ENCODE measurements at regions not wholly inside any gene's neighbourhood (a gene's known extent, or its start where the extent isn't known, plus 50 kb on each side); places are given as distances from the start of the nearest gene placed in this dataset.

DNA sequence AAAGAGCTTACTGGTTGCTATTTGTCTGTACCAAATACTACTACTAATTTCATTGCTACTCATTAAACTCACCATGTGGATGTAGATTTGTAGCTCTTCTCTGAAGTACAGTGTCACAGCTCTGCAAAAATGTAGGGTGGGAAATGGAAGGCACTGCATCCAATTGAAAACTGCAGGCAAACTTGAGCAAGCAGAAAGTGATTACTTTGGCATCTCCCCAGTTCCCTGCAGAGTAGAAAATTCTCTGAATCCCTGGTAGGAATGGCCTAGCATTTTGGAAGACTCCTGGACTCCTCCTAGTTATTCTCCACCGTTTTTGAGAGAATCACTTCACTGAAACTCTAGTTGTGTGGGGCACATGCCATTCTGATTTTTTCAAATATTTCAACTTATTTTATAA, 239.1 kb downstream of the DIO2 start:
- Mint-ChIP-seq H3K4me3 (no peak overlapping the region), H3K4me1 (no peaks in the 10 kb centered on the region), H3K27ac (no peak overlapping the region), H3K9me3 (peaks cover 2 to 7% (median 5%) of the 10 kb centered on the region in 5 donors), H3K36me3 (no peaks in the 10 kb centered on the region), H3K27me3 (no peaks in the 10 kb centered on the region)
- CTCF ChIA-PET, result no interaction called here
- Histone ChIP-seq H3K27me3 (ENCODE audit: insufficient read depth, low read length, poor library complexity, severe bottlenecking) (no peaks in the 10 kb centered on the region), H3K4me3 (ENCODE audit: low read length) (no peak overlapping the region), H3K27ac (ENCODE audit: low read depth, low read length) (no peak overlapping the region), H3K4me1 (ENCODE audit: insufficient read depth, low read length) (no peaks in the 10 kb centered on the region), H3K9me3 (ENCODE audit: low read length) (no peaks in the 10 kb centered on the region), H3K36me3 (ENCODE audit: insufficient read depth, low read length) (no peaks in the 10 kb centered on the region)
- no peak for DNase-seq
- POLR2A ChIA-PET, result no interaction called here

DNA sequence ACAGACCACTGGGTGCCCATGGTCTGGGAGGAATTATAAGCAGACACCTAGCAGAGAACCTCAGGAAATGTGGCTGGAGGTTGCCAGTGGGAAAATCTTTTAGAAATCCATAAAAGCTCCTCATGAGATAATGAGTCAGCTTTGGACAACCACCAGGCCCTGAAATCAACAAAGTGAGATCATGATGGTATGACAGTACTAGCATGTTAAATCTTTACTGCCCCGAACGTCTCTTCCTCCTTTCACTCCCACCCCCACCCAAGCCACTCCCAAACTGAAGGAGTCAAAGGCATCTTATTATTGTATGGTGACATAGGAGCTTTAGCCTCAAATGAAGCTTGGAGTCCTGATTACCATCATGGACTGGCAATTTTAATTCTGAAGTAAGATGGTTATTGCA, 240.0 kb downstream of the DIO2 start:
- no peak overlapping the region for H3K27ac Mint-ChIP-seq
- Histone ChIP-seq H3K4me3 (ENCODE audit: low read length) (no peak overlapping the region), H3K27ac (ENCODE audit: low read depth, low read length) (no peak overlapping the region), H3K36me3 (ENCODE audit: insufficient read depth, low read length) (no peaks in the 10 kb centered on the region), H3K4me1 (ENCODE audit: insufficient read depth, low read length) (no peaks in the 10 kb centered on the region), H3K27me3 (ENCODE audit: insufficient read depth, low read length, poor library complexity, severe bottlenecking) (no peaks in the 10 kb centered on the region), H3K9me3 (ENCODE audit: low read length) (no peaks in the 10 kb centered on the region)
- DNase-seq, result no peak
- H3K36me3 Mint-ChIP-seq, result no peaks in the 10 kb centered on the region
- H3K4me3 Mint-ChIP-seq, result no peak overlapping the region
- H3K27me3 Mint-ChIP-seq, result no peaks in the 10 kb centered on the region
- POLR2A ChIA-PET, result no interaction called here
- CTCF ChIA-PET, result no interaction called here
- H3K9me3 Mint-ChIP-seq, result peaks cover 2 to 11% (median 6%) of the 10 kb centered on the region in 5 donors
- H3K4me1 Mint-ChIP-seq, result no peaks in the 10 kb centered on the region

DNA sequence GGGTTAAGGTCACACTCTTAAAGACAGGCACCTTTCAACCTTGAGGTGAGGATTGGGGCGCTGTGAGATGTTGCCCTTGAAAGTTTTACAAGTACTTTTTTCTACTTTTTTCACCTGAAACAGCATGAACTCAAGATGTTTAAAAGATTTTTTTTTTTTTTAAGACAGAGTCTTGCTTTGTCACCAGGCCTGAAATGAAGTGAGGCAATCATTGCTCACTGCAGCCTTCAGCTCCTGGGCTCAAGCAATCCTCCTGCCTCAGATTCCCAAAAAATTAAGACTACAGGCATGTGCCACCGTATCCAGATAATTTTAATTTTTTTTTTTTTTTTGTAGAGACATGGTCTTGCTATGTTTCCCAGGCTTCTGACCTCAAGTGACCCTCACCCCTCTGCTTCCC, 243.9 kb downstream of the DIO2 start:
- peaks cover 2% of the 10 kb centered on the region for H3K36me3 ChIP-seq (ENCODE audit: insufficient read depth, low read length)
- no peak overlapping the region for H3K27ac ChIP-seq (ENCODE audit: low read depth, low read length)
- ChIA-PET POLR2A (no interaction called here), CTCF (no interaction called here)
- no peak overlapping the region for H3K27ac Mint-ChIP-seq
- DNase-seq, result no peak
- no peaks in the 10 kb centered on the region for H3K4me1 ChIP-seq (ENCODE audit: insufficient read depth, low read length)
- H3K9me3 Mint-ChIP-seq, result peaks cover under 1 to 14% (median 6%) of the 10 kb centered on the region in 5 donors
- H3K4me3 Mint-ChIP-seq, result no peak overlapping the region
- no peaks in the 10 kb centered on the region for H3K9me3 ChIP-seq (ENCODE audit: low read length)
- H3K4me1 Mint-ChIP-seq, result no peaks in the 10 kb centered on the region
- no peaks in the 10 kb centered on the region for H3K27me3 Mint-ChIP-seq
- no peaks in the 10 kb centered on the region for H3K27me3 ChIP-seq (ENCODE audit: insufficient read depth, low read length, poor library complexity, severe bottlenecking)
- H3K4me3 ChIP-seq (ENCODE audit: low read length), result no peak overlapping the region
- no peaks in the 10 kb centered on the region for H3K36me3 Mint-ChIP-seq

- H3K27ac Mint-ChIP-seq, result no peak overlapping the region
- peaks cover 4% of the 10 kb centered on the region for H3K36me3 ChIP-seq (ENCODE audit: insufficient read depth, low read length)
- no peaks in the 10 kb centered on the region for H3K27me3 ChIP-seq (ENCODE audit: insufficient read depth, low read length, poor library complexity, severe bottlenecking)
- no peaks in the 10 kb centered on the region for H3K36me3 Mint-ChIP-seq
- no peaks in the 10 kb centered on the region for H3K4me1 Mint-ChIP-seq
- no peaks in the 10 kb centered on the region for H3K4me1 ChIP-seq (ENCODE audit: insufficient read depth, low read length)
- POLR2A ChIA-PET, result no interaction called here
- CTCF ChIA-PET, result no interaction called here
- H3K9me3 Mint-ChIP-seq, result peaks cover 3 to 14% (median 6%) of the 10 kb centered on the region in 5 donors
- no peak overlapping the region for H3K4me3 Mint-ChIP-seq
- H3K4me3 ChIP-seq (ENCODE audit: low read length), result no peak overlapping the region
- no peak overlapping the region for H3K27ac ChIP-seq (ENCODE audit: low read depth, low read length)
- H3K9me3 ChIP-seq (ENCODE audit: low read length), result no peaks in the 10 kb centered on the region
- H3K27me3 Mint-ChIP-seq, result no peaks in the 10 kb centered on the region
- no peak for DNase-seq
These were observed 244.3 kb downstream of the DIO2 start for GRCh38 chr14:79967001-79967400.

DNA sequence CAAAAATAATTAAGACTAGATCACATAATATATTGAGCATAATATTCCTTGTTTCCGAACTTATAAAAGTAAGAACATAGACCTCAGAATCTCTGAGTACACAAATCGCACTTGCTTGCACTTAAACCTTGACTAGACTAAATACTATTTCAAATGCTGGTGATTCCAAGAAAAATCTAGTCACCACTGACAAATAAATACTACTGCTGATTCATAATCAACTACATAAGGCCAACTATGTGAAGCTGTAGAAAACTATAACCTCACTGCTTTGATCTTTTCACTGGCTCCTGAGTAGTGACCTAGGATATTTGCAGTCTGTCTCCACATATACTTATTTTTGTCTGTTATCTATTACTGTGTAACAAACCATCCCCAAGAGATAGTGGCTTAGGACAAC, 245.4 kb downstream of the DIO2 start:
- Mint-ChIP-seq H3K9me3 (peaks cover 5 to 14% (median 7%) of the 10 kb centered on the region in 5 donors), H3K27me3 (no peaks in the 10 kb centered on the region), H3K4me1 (no peaks in the 10 kb centered on the region), H3K27ac (no peak overlapping the region), H3K36me3 (no peaks in the 10 kb centered on the region), H3K4me3 (no peak overlapping the region)
- no peaks in the 10 kb centered on the region for H3K27me3 ChIP-seq (ENCODE audit: insufficient read depth, low read length, poor library complexity, severe bottlenecking)
- no peaks in the 10 kb centered on the region for H3K9me3 ChIP-seq (ENCODE audit: low read length)
- H3K27ac ChIP-seq (ENCODE audit: low read depth, low read length), result no peak overlapping the region
- POLR2A ChIA-PET, result no interaction called here
- no peak overlapping the region for H3K4me3 ChIP-seq (ENCODE audit: low read length)
- no peaks in the 10 kb centered on the region for H3K4me1 ChIP-seq (ENCODE audit: insufficient read depth, low read length)
- DNase-seq, result no peak
- CTCF ChIA-PET, result no interaction called here
- H3K36me3 ChIP-seq (ENCODE audit: insufficient read depth, low read length), result peaks cover 4% of the 10 kb centered on the region

GRCh38 chr14:79961197-79961596, 250.1 kb downstream of the DIO2 start:
- Mint-ChIP-seq H3K4me3 (no peak overlapping the region), H3K9me3 (peaks cover 5 to 13% (median 12%) of the 10 kb centered on the region in 5 donors), H3K27ac (no peak overlapping the region), H3K27me3 (no peaks in the 10 kb centered on the region), H3K36me3 (no peaks in the 10 kb centered on the region), H3K4me1 (no peaks in the 10 kb centered on the region)
- H3K4me1 ChIP-seq (ENCODE audit: insufficient read depth, low read length), result no peaks in the 10 kb centered on the region
- H3K27me3 ChIP-seq (ENCODE audit: insufficient read depth, low read length, poor library complexity, severe bottlenecking), result no peaks in the 10 kb centered on the region
- no peaks in the 10 kb centered on the region for H3K9me3 ChIP-seq (ENCODE audit: low read length)
- H3K27ac ChIP-seq (ENCODE audit: low read depth, low read length), result no peak overlapping the region
- CTCF ChIA-PET, result no interaction called here
- no peak overlapping the region for H3K4me3 ChIP-seq (ENCODE audit: low read length)
- peaks cover 4% of the 10 kb centered on the region for H3K36me3 ChIP-seq (ENCODE audit: insufficient read depth, low read length)
- no peak for DNase-seq
- POLR2A ChIA-PET, result no interaction called here

- no peak overlapping the region for H3K27ac ChIP-seq (ENCODE audit: low read depth, low read length)
- H3K27me3 Mint-ChIP-seq, result no peaks in the 10 kb centered on the region
- CTCF ChIA-PET, result no interaction called here
These were observed 251.0 kb downstream of the DIO2 start for GRCh38 chr14:79960288-79960687.

GRCh38 chr14:79951572-79951971, 259.7 kb downstream of the DIO2 start:
- H3K27me3 Mint-ChIP-seq, result no peaks in the 10 kb centered on the region
- H3K4me3 Mint-ChIP-seq, result no peak overlapping the region
- POLR2A ChIA-PET, result no interaction called here
- Histone ChIP-seq H3K27me3 (ENCODE audit: insufficient read depth, low read length, poor library complexity, severe bottlenecking) (no peaks in the 10 kb centered on the region), H3K4me3 (ENCODE audit: low read length) (no peak overlapping the region), H3K4me1 (ENCODE audit: insufficient read depth, low read length) (no peaks in the 10 kb centered on the region), H3K9me3 (ENCODE audit: low read length) (peaks cover 6% of the 10 kb centered on the region), H3K27ac (ENCODE audit: low read depth, low read length) (no peak overlapping the region), H3K36me3 (ENCODE audit: insufficient read depth, low read length) (no peaks in the 10 kb centered on the region)
- H3K36me3 Mint-ChIP-seq, result no peaks in the 10 kb centered on the region
- no peaks in the 10 kb centered on the region for H3K4me1 Mint-ChIP-seq
- H3K27ac Mint-ChIP-seq, result no peak overlapping the region
- DNase-seq, result no peak
- peaks cover 16 to 35% (median 23%) of the 10 kb centered on the region in 5 donors for H3K9me3 Mint-ChIP-seq
- CTCF ChIA-PET, result no interaction called here

More at GRCh38 chr14:79960288-79960687, 251.0 kb downstream of the DIO2 start:
- Mint-ChIP-seq H3K9me3 (peaks cover 5 to 20% (median 14%) of the 10 kb centered on the region in 5 donors), H3K36me3 (no peaks in the 10 kb centered on the region), H3K4me1 (no peaks in the 10 kb centered on the region), H3K27ac (no peak overlapping the region), H3K4me3 (no peak overlapping the region)
- H3K36me3 ChIP-seq (ENCODE audit: insufficient read depth, low read length), result peaks cover 4% of the 10 kb centered on the region
- POLR2A ChIA-PET, result no interaction called here
- peaks cover 6% of the 10 kb centered on the region for H3K9me3 ChIP-seq (ENCODE audit: low read length)
- DNase-seq, result no peak
- no peaks in the 10 kb centered on the region for H3K4me1 ChIP-seq (ENCODE audit: insufficient read depth, low read length)
- H3K27me3 ChIP-seq (ENCODE audit: insufficient read depth, low read length, poor library complexity, severe bottlenecking), result no peaks in the 10 kb centered on the region
- H3K4me3 ChIP-seq (ENCODE audit: low read length), result no peak overlapping the region

DNA sequence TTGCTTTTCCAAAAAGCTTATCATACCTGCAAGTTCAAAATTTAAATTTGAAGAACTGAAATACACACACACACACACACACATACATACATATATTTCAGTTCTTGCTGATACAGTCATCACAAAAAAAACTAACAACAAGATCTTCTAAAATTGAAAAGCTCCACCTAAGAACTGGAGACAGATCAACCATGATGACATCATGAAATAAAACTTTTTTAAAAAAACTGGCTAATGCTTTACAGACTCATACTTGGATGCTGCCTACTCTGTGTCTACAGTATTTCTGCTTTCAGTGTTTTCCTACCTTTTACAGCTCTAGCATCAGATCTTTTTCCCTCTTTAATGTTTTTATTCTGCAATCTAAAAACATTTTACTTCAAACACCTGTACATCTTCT, 261.4 kb downstream of the DIO2 start:
- no peak overlapping the region for H3K27ac ChIP-seq (ENCODE audit: low read depth, low read length)
- no peaks in the 10 kb centered on the region for H3K4me1 ChIP-seq (ENCODE audit: insufficient read depth, low read length)
- ChIA-PET POLR2A (no interaction called here), CTCF (no interaction called here)
- H3K27ac Mint-ChIP-seq, result no peak overlapping the region
- H3K27me3 ChIP-seq (ENCODE audit: insufficient read depth, low read length, poor library complexity, severe bottlenecking), result no peaks in the 10 kb centered on the region
- peaks cover 5 to 20% (median 15%) of the 10 kb centered on the region in 5 donors for H3K9me3 Mint-ChIP-seq
- H3K4me3 ChIP-seq (ENCODE audit: low read length), result no peak overlapping the region
- no peaks in the 10 kb centered on the region for H3K27me3 Mint-ChIP-seq
- H3K4me3 Mint-ChIP-seq, result no peak overlapping the region
- H3K4me1 Mint-ChIP-seq, result no peaks in the 10 kb centered on the region
- H3K36me3 ChIP-seq (ENCODE audit: insufficient read depth, low read length), result no peaks in the 10 kb centered on the region
- H3K36me3 Mint-ChIP-seq, result no peaks in the 10 kb centered on the region
- H3K9me3 ChIP-seq (ENCODE audit: low read length), result no peaks in the 10 kb centered on the region
- DNase-seq, result no peak

All from CD8-positive, alpha-beta memory T cell (primary cell).